ENCODE measurements at regions not wholly inside any gene's neighbourhood (a gene's known extent, or its start where the extent isn't known, plus 50 kb on each side); places are given as distances from the start of the nearest gene placed in this dataset.

GRCh38 chr15:67006083-67007065, 59.0 kb upstream of the SMAD3 start:
- peak; percentile 85 for DNase-seq

DNA sequence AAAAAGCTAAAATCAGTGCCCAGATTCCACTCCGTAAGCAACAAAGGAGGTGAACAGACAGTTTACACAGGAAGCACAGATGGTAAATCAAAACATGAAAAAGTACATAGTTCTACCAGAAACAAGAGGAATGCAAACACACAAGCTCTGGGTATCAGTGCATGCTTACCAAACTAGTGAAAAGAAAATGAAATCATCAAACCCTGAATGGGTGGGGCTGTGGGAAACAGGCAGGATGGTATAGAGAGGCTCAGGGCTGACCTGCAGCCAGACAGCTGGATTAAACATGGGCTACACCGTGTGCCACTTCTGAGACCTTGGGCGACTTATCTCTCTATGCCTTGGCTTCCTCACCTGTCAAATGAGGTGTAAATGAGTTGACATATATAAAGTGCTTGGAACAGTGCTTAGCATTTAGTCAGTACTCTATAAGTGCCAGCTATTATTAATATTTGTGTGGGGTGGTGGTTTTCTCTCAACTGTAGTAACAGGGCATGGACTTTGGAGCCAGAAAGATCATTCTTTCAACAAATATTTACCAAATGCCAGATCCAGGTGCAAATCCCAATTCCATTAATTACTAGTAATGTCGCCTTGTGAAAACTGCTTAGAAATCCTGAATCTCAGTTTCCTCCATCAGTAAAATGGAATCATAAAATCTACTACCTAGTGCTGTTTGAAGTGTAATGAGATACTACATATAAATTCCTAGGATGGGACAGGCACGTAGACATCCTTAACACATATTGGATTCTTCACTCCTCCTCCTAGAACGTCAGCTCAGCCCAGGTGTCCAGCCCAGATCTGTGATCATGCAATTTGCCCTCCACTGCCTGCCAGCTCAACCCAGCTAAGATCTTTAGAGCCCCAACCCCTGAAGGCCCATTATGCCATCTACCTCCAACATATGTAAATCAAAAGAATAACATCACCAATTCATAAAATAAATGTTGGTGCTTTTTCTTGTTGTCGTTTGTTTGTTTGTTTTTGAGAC, 55.5 kb upstream of the SMAD3 start:
- DNase-seq, result no peak

GRCh38 chr15:67010898-67011616, 54.3 kb upstream of the SMAD3 start:
- DNase-seq, result no peak

DNA sequence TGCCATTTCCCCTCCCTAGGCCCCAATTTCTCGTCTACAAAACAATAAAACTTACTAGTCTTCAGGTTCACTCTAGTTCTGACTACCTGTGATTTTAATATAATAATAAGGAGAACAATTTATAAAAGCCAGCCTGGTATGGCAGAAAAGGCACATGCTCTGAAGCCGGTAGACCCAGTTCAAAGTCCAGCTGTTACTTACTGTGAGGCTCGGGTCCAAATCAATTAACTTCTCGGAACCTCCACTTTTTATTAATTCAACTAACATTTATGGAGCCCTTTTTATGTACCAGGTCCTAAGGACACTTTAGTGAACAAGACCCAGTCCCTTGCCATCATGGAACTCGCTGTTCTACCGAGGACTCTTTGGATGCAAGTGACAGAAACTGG, 53.8 kb upstream of the SMAD3 start:
- no peak for DNase-seq

- no peak for DNase-seq
Measured at GRCh38 chr15:67013696-67014095, 51.7 kb upstream of the SMAD3 start.

Data from inflammatory macrophage treated with lipopolysaccharide for 4 hours (primary cell).